GM19395 (cell line): ENCODE measurements at regions not wholly inside any gene's neighbourhood (a gene's known extent, or its start where the extent isn't known, plus 50 kb on each side); places are given as distances from the start of the nearest gene placed in this dataset.

ENCODE experiments used
- ATAC-seq: cut with Tn5 transposase; IDR thresholded peaks from one replicate; pipeline ENCODE4 v1.9.1; 2021; ENCODE audit warnings: mild to moderate bottlenecking, moderate library complexity; ENCODE audit not compliant: unreplicated experiment

- ATAC-seq = no peak
These were observed 376.3 kb downstream of the PCDH20 start for GRCh38 chr13:61039302-61039701.

GRCh38 chr13:61036715-61037114 is 378.9 kb downstream of the PCDH20 start:
- ATAC-seq = no peak

- no peak for ATAC-seq
These were observed 385.2 kb downstream of the PCDH20 start for GRCh38 chr13:61030445-61030844.

GRCh38 chr13:61029064-61029463 is 386.6 kb downstream of the PCDH20 start:
- ATAC-seq = no peak

- no peak for ATAC-seq
These were observed 391.6 kb downstream of the PCDH20 start for GRCh38 chr13:61024046-61024445.

GRCh38 chr13:61021838-61022237 is 393.8 kb downstream of the PCDH20 start:
- no peak for ATAC-seq

GRCh38 chr13:61013796-61014195 is 401.9 kb downstream of the PCDH20 start:
- ATAC-seq = no peak

GRCh38 chr13:61010358-61010757 is 405.3 kb downstream of the PCDH20 start:
- ATAC-seq = no peak

GRCh38 chr13:61002686-61003085 is 413.0 kb downstream of the PCDH20 start:
- no peak for ATAC-seq

GRCh38 chr13:60990032-60990733 is 425.5 kb downstream of the PCDH20 start:
- ATAC-seq = no peak

- no peak for ATAC-seq
These were observed 429.3 kb downstream of the PCDH20 start for GRCh38 chr13:60986301-60986700.

- ATAC-seq = no peak
These were observed 434.2 kb downstream of the PCDH20 start for GRCh38 chr13:60981407-60981806.

- no peak for ATAC-seq
These were observed 439.3 kb downstream of the PCDH20 start for GRCh38 chr13:60976367-60976766.

- no peak for ATAC-seq
These were observed 441.4 kb downstream of the PCDH20 start for GRCh38 chr13:60974296-60974695.

- no peak for ATAC-seq
These were observed 442.1 kb downstream of the PCDH20 start for GRCh38 chr13:60973529-60973928.

GRCh38 chr13:60970736-60971135 is 444.9 kb downstream of the PCDH20 start:
- ATAC-seq = no peak

- ATAC-seq = no peak
These were observed 446.0 kb downstream of the PCDH20 start for GRCh38 chr13:60969656-60970055.

- ATAC-seq = no peak
These were observed 456.2 kb downstream of the PCDH20 start for GRCh38 chr13:60959427-60959826.

GRCh38 chr13:60957816-60958215 is 457.8 kb downstream of the PCDH20 start:
- ATAC-seq = no peak

- ATAC-seq = no peak
These were observed 470.3 kb downstream of the PCDH20 start for GRCh38 chr13:60945396-60945795.

- no peak for ATAC-seq
These were observed 470.8 kb downstream of the PCDH20 start for GRCh38 chr13:60944863-60945262.

GRCh38 chr13:60944016-60944415 is 471.6 kb downstream of the PCDH20 start:
- no peak for ATAC-seq

- ATAC-seq = no peak
These were observed 479.4 kb downstream of the PCDH20 start for GRCh38 chr13:60936281-60936680.
